Ishikawa (cell line): ENCODE measurements at regions not wholly inside any gene's neighbourhood (a gene's known extent, or its start where the extent isn't known, plus 50 kb on each side); places are given as distances from the start of the nearest gene placed in this dataset.

Experiments used
- CEBPB ChIP-seq: IDR thresholded peaks from 2 replicates; pipeline ENCODE4 v1.6.1; 2012
- CREB1 ChIP-seq: IDR thresholded peaks from 2 replicates; pipeline ENCODE4 v1.6.1; 2012; ENCODE audit warnings: low read depth
- EGR1 ChIP-seq: IDR thresholded peaks from 2 replicates; pipeline ENCODE4 v1.6.1; 2012
- EP300 ChIP-seq: IDR thresholded peaks from 2 replicates; pipeline ENCODE4 v1.6.1; 2012; ENCODE audit warnings: borderline replicate concordance
- FOXM1 ChIP-seq: IDR thresholded peaks from 2 replicates; pipeline ENCODE4 v1.6.1; 2012; ENCODE audit warnings: low read depth, borderline replicate concordance
- MAX ChIP-seq: IDR thresholded peaks from 2 replicates; pipeline ENCODE4 v1.6.1; 2012
- REST ChIP-seq: IDR thresholded peaks from 2 replicates; pipeline ENCODE4 v1.6.1; 2012; ENCODE audit warnings: low read depth, mild to moderate bottlenecking
- TAF1 ChIP-seq: IDR thresholded peaks from 2 replicates; pipeline ENCODE4 v1.6.1; 2012; ENCODE audit warnings: low read depth, mild to moderate bottlenecking
- TEAD4 ChIP-seq: IDR thresholded peaks from 2 replicates; pipeline ENCODE4 v1.6.1; 2012
- YY1 ChIP-seq: IDR thresholded peaks from 2 replicates; pipeline ENCODE4 v1.6.1; 2012; ENCODE audit warnings: low read depth
- ZBTB7A ChIP-seq: IDR thresholded peaks from 2 replicates; pipeline ENCODE4 v1.6.1; 2012; ENCODE audit warnings: low read depth

GRCh38 chr13:40189898-40190630 is 476.4 kb downstream of the FOXO1 start:
- TF ChIP-seq CREB1 (no peak), CEBPB (no peak), EP300 (no peak), EGR1 (no peak), YY1 (no peak), TAF1 (no peak), MAX (no peak), ZBTB7A (no peak), TEAD4 (no peak), REST (no peak), FOXM1 (no peak)
